Mesothelial cell of epicardium (in vitro differentiated cells): ENCODE measurements at regions not wholly inside any gene's neighbourhood (a gene's known extent, or its start where the extent isn't known, plus 50 kb on each side); places are given as distances from the start of the nearest gene placed in this dataset.

Experiments
- DNase-seq, 2 experiments: peaks; one replicate each; pipeline ENCODE4 v3.0.0; 2021; ENCODE audit warnings: low spot score in 2 of 2; ENCODE audit not compliant: unreplicated experiment in 2 of 2
- H3K27ac Mint-ChIP-seq: 2 replicates; pipeline ENCODE4 v1.8.0; 2021; ENCODE audit warnings: mixed read lengths
- H3K27me3 Mint-ChIP-seq: 2 replicates; pipeline ENCODE4 v1.8.0; 2021; ENCODE audit warnings: low read depth, mixed read lengths
- H3K36me3 Mint-ChIP-seq: 2 replicates; pipeline ENCODE4 v1.8.0; 2021; ENCODE audit warnings: mixed read lengths
- H3K4me1 Mint-ChIP-seq: 2 replicates; pipeline ENCODE4 v1.8.0; 2021; ENCODE audit warnings: mixed read lengths
- H3K4me3 Mint-ChIP-seq: 2 replicates; pipeline ENCODE4 v1.8.0; 2021; ENCODE audit warnings: mild to moderate bottlenecking, moderate library complexity, mixed read lengths
- H3K9me3 Mint-ChIP-seq: 2 replicates; pipeline ENCODE4 v1.8.0; 2021; ENCODE audit warnings: mixed read lengths
- CTCF ChIP-seq: fragments of 200-600 bp; sonication (generic); IDR thresholded peaks from one replicate; pipeline ENCODE4 v1.5.0; 2021; ENCODE audit warnings: antibody characterized with exemption; ENCODE audit not compliant: unreplicated experiment

GRCh38 chr4:83772685-83773084 lies 236.8 kb downstream of the GPAT3 start:
- Mint-ChIP-seq H3K4me3 (no peak overlapping the region), H3K27me3 (peaks cover 12% of the 10 kb centered on the region), H3K36me3 (no peaks in the 10 kb centered on the region), H3K27ac (no peak overlapping the region), H3K9me3 (no peaks in the 10 kb centered on the region), H3K4me1 (no peaks in the 10 kb centered on the region)
- no peak for DNase-seq
- no peak for TF ChIP-seq CTCF

- peak; percentile 16 for TF ChIP-seq CTCF
- Mint-ChIP-seq H3K36me3 (no peaks in the 10 kb centered on the region), H3K27me3 (peaks cover 14% of the 10 kb centered on the region), H3K4me1 (no peaks in the 10 kb centered on the region), H3K9me3 (no peaks in the 10 kb centered on the region), H3K4me3 (no peak overlapping the region), H3K27ac (no peak overlapping the region)
- DNase-seq = peak in 1 of 2 experiments; percentile 54
These were observed 235.3 kb downstream of the GPAT3 start for GRCh38 chr4:83771113-83771705.

GRCh38 chr4:83768146-83768545 lies 232.2 kb downstream of the GPAT3 start:
- Mint-ChIP-seq H3K27ac (no peak overlapping the region), H3K27me3 (peaks cover 14% of the 10 kb centered on the region), H3K9me3 (no peaks in the 10 kb centered on the region), H3K4me3 (no peak overlapping the region), H3K4me1 (no peaks in the 10 kb centered on the region), H3K36me3 (no peaks in the 10 kb centered on the region)
- no peak for DNase-seq
- TF ChIP-seq CTCF = no peak

- Mint-ChIP-seq H3K4me3 (no peak overlapping the region), H3K36me3 (no peaks in the 10 kb centered on the region), H3K27ac (no peak overlapping the region), H3K4me1 (no peaks in the 10 kb centered on the region), H3K27me3 (peaks cover 14% of the 10 kb centered on the region), H3K9me3 (no peaks in the 10 kb centered on the region)
- no peak for DNase-seq
- no peak for TF ChIP-seq CTCF
These were observed 231.2 kb downstream of the GPAT3 start for GRCh38 chr4:83767067-83767466.

GRCh38 chr4:83759611-83760010 lies 223.7 kb downstream of the GPAT3 start:
- no peaks in the 10 kb centered on the region for H3K36me3 Mint-ChIP-seq
- no peak overlapping the region for H3K4me3 Mint-ChIP-seq
- no peak for DNase-seq
- no peak overlapping the region for H3K27ac Mint-ChIP-seq
- H3K9me3 Mint-ChIP-seq = no peaks in the 10 kb centered on the region
- H3K4me1 Mint-ChIP-seq = no peaks in the 10 kb centered on the region
- no peak for TF ChIP-seq CTCF
- no peaks in the 10 kb centered on the region for H3K27me3 Mint-ChIP-seq

GRCh38 chr4:83758285-83758684 lies 222.4 kb downstream of the GPAT3 start:
- Mint-ChIP-seq H3K27ac (no peak overlapping the region), H3K9me3 (no peaks in the 10 kb centered on the region), H3K4me1 (no peaks in the 10 kb centered on the region), H3K4me3 (no peak overlapping the region), H3K27me3 (no peaks in the 10 kb centered on the region), H3K36me3 (no peaks in the 10 kb centered on the region)
- TF ChIP-seq CTCF = no peak
- no peak for DNase-seq
